Heart left ventricle (tissue), 16 donors: ENCODE measurements at regions not wholly inside any gene's neighbourhood (a gene's known extent, or its start where the extent isn't known, plus 50 kb on each side); places are given as distances from the start of the nearest gene placed in this dataset.
A peak's percentile ranks its signal among the peaks of the same experiment; 100 is the strongest.

Source experiments
- ATAC-seq, 4 donors: fragments of 200-7000 bp; cut with Tn5 transposase; one replicate each; pipeline ENCODE4 v1.9.1; 2020 to 2022; ENCODE audit warnings: moderate library complexity in 4 of 4, mild to moderate bottlenecking in 3 of 4, moderate number of reproducible peaks in 1 of 4
- DNase-seq, 5 donors: peaks; one replicate each; pipeline ENCODE4 v3.0.0-alpha.2; 2020
- H3K27ac ChIP-seq, 12 donors: fragments of 200-600 bp; sonication (generic) in 4 of 12; one replicate each; pipeline versions ENCODE4 v1.5.0 to v1.8.0; 2016 to 2022; ENCODE audit warnings: mild to moderate bottlenecking in 2 of 12
- H3K27me3 ChIP-seq, 9 donors: fragments of 200-600 bp; sonication (generic) in 2 of 9; one replicate each; pipeline versions ENCODE4 v1.5.1 to v1.8.0; 2016 to 2022; ENCODE audit warnings: mild to moderate bottlenecking in 3 of 9
- H3K36me3 ChIP-seq, 9 donors: fragments of 200-600 bp; sonication (generic) in 2 of 9; one replicate each; pipeline versions ENCODE4 v1.5.0 to v1.8.0; 2018 to 2022; ENCODE audit warnings: mild to moderate bottlenecking in 2 of 9
- H3K4me1 ChIP-seq, 12 donors: fragments of 200-600 bp; sonication (generic) in 4 of 12; one replicate each; pipeline versions ENCODE4 v1.5.0 to v1.8.0; 2016 to 2022; ENCODE audit warnings: mild to moderate bottlenecking in 3 of 12
- H3K4me3 ChIP-seq, 12 donors: fragments of 200-600 bp; sonication (generic) in 4 of 12; one replicate each; pipeline versions ENCODE4 v1.5.0 to v1.8.0; 2017 to 2022; ENCODE audit warnings: mild to moderate bottlenecking in 9 of 12, moderate library complexity in 4 of 12
- H3K9me3 ChIP-seq, 12 donors: fragments of 200-600 bp; sonication (generic) in 4 of 12; one replicate each; pipeline versions ENCODE4 v1.5.0 to v1.8.0; 2016 to 2022; ENCODE audit warnings: mild to moderate bottlenecking in 1 of 12
- POLR2A ChIP-seq, 2 donors: fragments of 450-650 bp; IDR thresholded peaks; one replicate each; pipeline ENCODE4 v1.6.1; 2017; ENCODE audit warnings: antibody characterized with exemption in 2 of 2, mild to moderate bottlenecking in 2 of 2, moderate library complexity in 2 of 2
- WGBS, 4 donors: extraction: QIAGEN DNeasy Blood & Tissue Kit in 2 of 4; methylation state at CpG; one replicate each; pipeline versions ENCODE4 v1.1.5 to v1.1.7; 2013 to 2018; 5-methylcytosine and 5-hydroxymethylcytosine counted together
- intact Hi-C, 10 donors: fragments of 100-400 bp; cut with DNase I; formaldehyde crosslinking; loops; one replicate each; pipeline versions ENCODE4 v1.11.1 to v1.14.2; 2022
- TF ChIP-seq, protein P1 (sequence below), 12 donors: fragments of 200-600 bp; sonication (generic) in 4 of 12; IDR thresholded peaks; one replicate each; pipeline versions ENCODE4 v1.5.0 to v1.8.0; 2018 to 2022; ENCODE audit warnings: antibody characterized with exemption in 12 of 12, mild to moderate bottlenecking in 5 of 12
- donor health status: ischemic (EF 13 %, LVEDD 7.1; RV severe dilation, severe dysfunction).
- donor health status: healthy with polysubstance abuse.
- donor health status: DM: no; HTN: yes; CAD: no.
- donor health status: DM: no; HTN: no; CAD: no.
- donor health status: ischemic (EF 25% LVEDD 6.9; RV normal size, moderate dysfunction).
- donor health status: ischemic (EF 25% LVEDD 5.7; RV mildly dilated, moderate dysfunction).
- donor health status: healthy.
- donor health status: DM: yes; HTN: yes; CAD: no.
- donor health status: ischemic (EF 35%, LVEDD 5.7; RV mildly dilated, moderate dysfunction).
- donor health status: nonischemic (EF 11% LVEDD 7.7; RV severe dilation, severe dysfunction).
- donor health status: DM: yes; HTN: yes; CAD: no.
- donor health status: PGD.
- donor health status: ischemic (EF 29% LVEDD 5.4; RV normal size, mild dysfunction).
- donor health status: nonischemic (EF 23%, LVEDD 6.1; RV moderate dilation, normal function).

DNA sequence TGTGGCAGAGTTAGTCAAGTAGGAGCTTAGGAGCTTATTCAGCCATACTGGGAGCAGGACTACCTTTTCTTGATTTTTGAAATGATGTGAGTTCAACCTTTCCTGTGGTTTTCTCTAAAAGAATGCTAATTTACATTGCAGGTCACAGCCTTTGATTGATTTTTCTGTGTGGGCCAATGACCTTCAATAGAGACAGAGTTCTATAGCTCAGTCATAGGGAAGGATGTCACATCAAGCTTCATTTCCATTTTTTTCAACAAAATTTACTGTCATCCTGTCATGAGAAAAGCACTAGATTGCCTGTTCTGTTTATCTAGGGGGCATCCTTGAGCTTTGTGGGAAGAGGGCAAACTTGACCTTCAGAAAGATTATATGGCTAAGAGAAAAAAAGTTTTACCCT lies 448.7 kb downstream of the MID1IP1 start:
- H3K4me1 ChIP-seq: no peaks in the 10 kb centered on the region
- peaks cover 0 to 17% (median 0%) of the 10 kb centered on the region in 9 donors for H3K27me3 ChIP-seq
- TF ChIP-seq, protein P1, sequence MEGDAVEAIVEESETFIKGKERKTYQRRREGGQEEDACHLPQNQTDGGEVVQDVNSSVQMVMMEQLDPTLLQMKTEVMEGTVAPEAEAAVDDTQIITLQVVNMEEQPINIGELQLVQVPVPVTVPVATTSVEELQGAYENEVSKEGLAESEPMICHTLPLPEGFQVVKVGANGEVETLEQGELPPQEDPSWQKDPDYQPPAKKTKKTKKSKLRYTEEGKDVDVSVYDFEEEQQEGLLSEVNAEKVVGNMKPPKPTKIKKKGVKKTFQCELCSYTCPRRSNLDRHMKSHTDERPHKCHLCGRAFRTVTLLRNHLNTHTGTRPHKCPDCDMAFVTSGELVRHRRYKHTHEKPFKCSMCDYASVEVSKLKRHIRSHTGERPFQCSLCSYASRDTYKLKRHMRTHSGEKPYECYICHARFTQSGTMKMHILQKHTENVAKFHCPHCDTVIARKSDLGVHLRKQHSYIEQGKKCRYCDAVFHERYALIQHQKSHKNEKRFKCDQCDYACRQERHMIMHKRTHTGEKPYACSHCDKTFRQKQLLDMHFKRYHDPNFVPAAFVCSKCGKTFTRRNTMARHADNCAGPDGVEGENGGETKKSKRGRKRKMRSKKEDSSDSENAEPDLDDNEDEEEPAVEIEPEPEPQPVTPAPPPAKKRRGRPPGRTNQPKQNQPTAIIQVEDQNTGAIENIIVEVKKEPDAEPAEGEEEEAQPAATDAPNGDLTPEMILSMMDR (IDR thresholded peaks at IDR 0.05): no peak
- TF ChIP-seq POLR2A (IDR thresholded peaks at IDR 0.05): no peak
- H3K36me3 ChIP-seq: no peaks in the 10 kb centered on the region
- intact Hi-C loops: loop anchor here in 3 of 10 donors (10.0 kb wide), 2 partner anchors 485 to 495 kb away; no protein-coding TSS in a partner anchor
- no peak for ATAC-seq
- no peak overlapping the region for H3K27ac ChIP-seq
- H3K9me3 ChIP-seq: peaks cover 0 to 4% (median 0%) of the 10 kb centered on the region in 12 donors
- no peak for DNase-seq
- no peak overlapping the region for H3K4me3 ChIP-seq

DNA sequence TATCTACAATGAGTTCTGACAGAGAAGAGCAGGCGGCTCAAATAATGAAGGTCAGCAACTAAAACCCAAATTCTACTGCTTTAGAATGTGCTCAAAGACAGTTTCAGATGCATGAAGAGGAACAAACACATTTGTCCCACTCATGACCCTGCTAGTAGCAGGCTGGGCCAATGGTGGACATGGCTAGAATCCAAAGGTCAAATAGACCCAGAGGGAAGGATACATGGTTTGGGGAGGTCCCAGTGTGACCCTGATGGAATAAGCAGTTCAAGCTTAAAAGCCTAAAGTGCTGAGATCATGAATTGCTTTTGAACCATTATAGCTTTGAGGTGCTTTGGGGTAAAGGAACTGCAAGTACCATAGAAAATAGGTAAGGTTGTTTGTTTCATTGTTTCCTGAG lies 450.7 kb downstream of the MID1IP1 start:
- TF ChIP-seq, protein P1 (IDR thresholded peaks at IDR 0.05): no peak
- TF ChIP-seq POLR2A (IDR thresholded peaks at IDR 0.05): no peak
- no peak overlapping the region for H3K27ac ChIP-seq

DNA sequence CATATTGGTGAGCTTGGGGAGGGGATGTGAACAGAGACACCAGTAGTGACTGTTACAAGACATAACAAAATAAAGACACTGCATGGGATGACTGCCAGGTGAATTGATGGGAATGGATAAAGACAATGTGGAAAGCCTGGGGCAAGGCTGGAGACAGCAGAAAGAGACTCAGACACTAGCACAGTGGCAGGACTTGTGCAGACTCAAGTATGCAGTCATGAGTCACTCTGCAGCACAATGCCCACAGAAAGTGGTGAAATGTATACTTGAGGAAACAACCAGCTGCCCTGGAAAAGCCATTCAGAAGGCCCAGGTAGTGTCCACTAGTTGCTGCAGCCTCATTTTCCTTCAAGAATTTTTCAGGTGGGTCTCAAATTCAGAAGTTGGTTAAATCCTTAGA lies 452.3 kb downstream of the MID1IP1 start:
- H3K36me3 ChIP-seq: no peaks in the 10 kb centered on the region
- no peak overlapping the region for H3K27ac ChIP-seq
- no peak for DNase-seq
- intact Hi-C loops: no loop called here
- no peaks in the 10 kb centered on the region for H3K4me1 ChIP-seq
- TF ChIP-seq, protein P1 (IDR thresholded peaks at IDR 0.05): no peak
- TF ChIP-seq POLR2A (IDR thresholded peaks at IDR 0.05): no peak
- peaks cover 0 to 4% (median 0%) of the 10 kb centered on the region in 12 donors for H3K9me3 ChIP-seq
- ATAC-seq: no peak
- peaks cover 0 to 14% (median 0%) of the 10 kb centered on the region in 9 donors for H3K27me3 ChIP-seq
- H3K4me3 ChIP-seq: no peak overlapping the region

More for the DNA sequence above, 450.7 kb downstream of the MID1IP1 start:
- Histone ChIP-seq H3K4me1 (no peaks in the 10 kb centered on the region), H3K27me3 (peaks cover 0 to 17% (median 0%) of the 10 kb centered on the region in 9 donors), H3K36me3 (no peaks in the 10 kb centered on the region), H3K4me3 (no peak overlapping the region), H3K9me3 (peaks cover 0 to 4% (median 0%) of the 10 kb centered on the region in 12 donors)
- intact Hi-C loops: no loop called here
- no peak for DNase-seq
- ATAC-seq: no peak
- 56 to 97% (median 73%) methylated on average over 1 of the region's 1 CpG for WGBS, 4 donors

DNA sequence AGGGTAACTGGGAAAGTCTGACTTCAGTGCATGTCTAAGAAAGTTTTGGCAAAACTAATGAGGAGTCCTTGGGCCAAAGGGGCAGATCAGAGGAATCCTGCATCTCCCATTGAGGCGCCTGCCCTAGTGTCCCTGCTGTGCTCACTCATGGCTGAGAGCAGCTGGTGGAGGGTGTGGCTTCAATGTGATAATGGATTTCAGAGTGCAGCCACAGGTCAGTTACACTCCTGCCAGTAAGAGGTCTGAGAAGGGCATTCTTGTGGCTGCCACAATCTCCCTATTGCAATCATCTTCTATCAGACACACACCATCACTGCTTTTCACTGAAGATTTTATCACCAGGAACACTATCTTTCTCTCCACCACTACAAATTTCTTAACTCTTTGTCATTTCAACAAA lies 457.1 kb downstream of the MID1IP1 start:
- Histone ChIP-seq H3K4me3 (no peak overlapping the region), H3K27ac (no peak overlapping the region), H3K36me3 (no peaks in the 10 kb centered on the region), H3K27me3 (peaks cover 0 to 6% (median 0%) of the 10 kb centered on the region in 9 donors), H3K4me1 (peaks cover 0 to 4% (median 0%) of the 10 kb centered on the region in 12 donors), H3K9me3 (no peaks in the 10 kb centered on the region)
- TF ChIP-seq, protein P1 (IDR thresholded peaks at IDR 0.05): no peak
- no peak for TF ChIP-seq POLR2A (IDR thresholded peaks at IDR 0.05)
- WGBS, 4 donors: 43 to 95% (median 63%) methylated on average over 1 of the region's 1 CpG
- peak in 2 of 4 donors; percentile 58 to 63 for ATAC-seq
- intact Hi-C loops: no loop called here
- DNase-seq: peak in 1 of 5 donors; percentile 4
